GM23248 (cell line): ENCODE measurements at regions not wholly inside any gene's neighbourhood (a gene's known extent, or its start where the extent isn't known, plus 50 kb on each side); places are given as distances from the start of the nearest gene placed in this dataset.

Experiments used
- DNase-seq: peaks from one replicate; pipeline ENCODE4 v3.0.0-alpha.2; 2015
- H2AFZ ChIP-seq: fragments of 200-600 bp; sonication (generic); 2 replicates; pipeline ENCODE4 v1.6.1; 2016; ENCODE audit warnings: antibody characterized with exemption
- H3F3A ChIP-seq: fragments of 200-600 bp; sonication (generic); 2 replicates; pipeline ENCODE4 v1.6.1; 2016; ENCODE audit warnings: mild to moderate bottlenecking, antibody characterized with exemption, mixed run types; ENCODE audit not compliant: insufficient read depth
- H3K27ac ChIP-seq: fragments of 200-600 bp; sonication (generic); 2 replicates; pipeline ENCODE4 v1.5.1; 2016; ENCODE audit warnings: mild to moderate bottlenecking
- H3K27me3 ChIP-seq: fragments of 200-600 bp; sonication (generic); replicated peaks from 2 replicates; pipeline ENCODE4 v1.6.1; 2016; ENCODE audit warnings: mild to moderate bottlenecking; ENCODE audit not compliant: insufficient read depth
- H3K36me3 ChIP-seq: fragments of 200-600 bp; sonication (generic); 2 replicates; pipeline ENCODE4 v1.6.1; 2016; ENCODE audit warnings: low read depth, mild to moderate bottlenecking
- H3K4me1 ChIP-seq: fragments of 200-600 bp; sonication (generic); 2 replicates; pipeline ENCODE4 v1.6.1; 2016; ENCODE audit warnings: mild to moderate bottlenecking; ENCODE audit not compliant: insufficient read depth
- H3K4me2 ChIP-seq: fragments of 200-600 bp; sonication (generic); one replicate; pipeline ENCODE4 v1.6.1; 2016; ENCODE audit warnings: mild to moderate bottlenecking; ENCODE audit not compliant: unreplicated experiment
- H3K4me3 ChIP-seq: fragments of 200-600 bp; sonication (generic); 2 replicates; pipeline ENCODE4 v1.5.1; 2016; ENCODE audit warnings: mild to moderate bottlenecking
- H3K79me2 ChIP-seq: fragments of 200-600 bp; sonication (generic); 2 replicates; pipeline ENCODE4 v1.6.1; 2016; ENCODE audit warnings: mild to moderate bottlenecking; ENCODE audit not compliant: insufficient read depth
- H3K9ac ChIP-seq: fragments of 200-600 bp; sonication (generic); 2 replicates; pipeline ENCODE4 v1.6.1; 2016; ENCODE audit warnings: mild to moderate bottlenecking
- H3K9me2 ChIP-seq: fragments of 200-600 bp; sonication (generic); 2 replicates; pipeline ENCODE4 v1.6.1; 2016; ENCODE audit warnings: mixed run types, mild to moderate bottlenecking, moderate library complexity; ENCODE audit not compliant: insufficient read depth
- H3K9me3 ChIP-seq: fragments of 200-600 bp; sonication (generic); one replicate; pipeline ENCODE4 v1.6.1; 2017; ENCODE audit warnings: low read depth
- H4K20me1 ChIP-seq: fragments of 200-600 bp; sonication (generic); 2 replicates; pipeline ENCODE4 v1.6.0; 2016; ENCODE audit not compliant: insufficient read depth
- EZH2 ChIP-seq: fragments of 200-600 bp; sonication (generic); IDR thresholded peaks from 2 replicates; pipeline ENCODE4 v1.6.1; 2018; ENCODE audit warnings: antibody characterized with exemption, mild to moderate bottlenecking; ENCODE audit not compliant: insufficient read depth, poor library complexity, severe bottlenecking
- EZH2phosphoT487 ChIP-seq: fragments of 200-600 bp; sonication (generic); IDR thresholded peaks from 2 replicates; pipeline ENCODE4 v1.6.1; 2018; ENCODE audit warnings: antibody characterized with exemption, moderate library complexity, mild to moderate bottlenecking, low read depth; ENCODE audit not compliant: insufficient read depth
- WGBS, 2 experiments: methylation state at CpG; one replicate each; pipeline ENCODE4 v1.1.6; 2015 to 2017; ENCODE audit warnings: low lambda C conversion rate in 2 of 2, low coverage in 1 of 2; ENCODE audit errors: missing lambda C conversion rate in 2 of 2; 5-methylcytosine and 5-hydroxymethylcytosine counted together
- in situ Hi-C: fragments of 300-500 bp; cut with MboI; formaldehyde crosslinking; loops from 2 replicates; pipeline ENCODE4 v1.15.0; 2020

GRCh38 chr1:116835161-116835560, 74.6 kb upstream of the PTGFRN start:
- Histone ChIP-seq H3K4me1 (no peaks in the 10 kb centered on the region), H3K4me2 (no peak overlapping the region), H3K36me3 (no peaks in the 10 kb centered on the region), H4K20me1 (no peaks in the 10 kb centered on the region), H3K79me2 (no peaks in the 10 kb centered on the region), H3K27ac (no peak overlapping the region), H3K9me2 (no peaks in the 10 kb centered on the region), H3K4me3 (no peak overlapping the region), H3K9me3 (no peaks in the 10 kb centered on the region), H3K9ac (no peak overlapping the region), H3F3A (no peaks in the 10 kb centered on the region), H3K27me3 (peaks cover 31% of the 10 kb centered on the region), H2AFZ (no peak overlapping the region)
- no peak for DNase-seq
- in situ Hi-C loops: no loop called here
- WGBS, 2 experiments: 87 to 90% methylated on average over 4 of the region's 4 CpGs
- TF ChIP-seq EZH2phosphoT487 (no peak), EZH2 (no peak)

- Histone ChIP-seq H3F3A (no peaks in the 10 kb centered on the region), H3K36me3 (no peaks in the 10 kb centered on the region), H3K27me3 (peaks cover 31% of the 10 kb centered on the region), H4K20me1 (no peaks in the 10 kb centered on the region), H3K27ac (no peak overlapping the region), H3K9ac (no peak overlapping the region), H3K79me2 (no peaks in the 10 kb centered on the region), H3K4me3 (no peak overlapping the region), H3K9me2 (no peaks in the 10 kb centered on the region), H3K4me2 (no peak overlapping the region), H2AFZ (no peak overlapping the region), H3K9me3 (no peaks in the 10 kb centered on the region), H3K4me1 (no peaks in the 10 kb centered on the region)
- TF ChIP-seq EZH2phosphoT487 (no peak), EZH2 (no peak)
- in situ Hi-C loops: no loop called here
- 56% methylated on average over 1 of the region's 1 CpG for WGBS, 2 experiments
- DNase-seq: no peak
Measured at GRCh38 chr1:116836099-116836498, 73.6 kb upstream of the PTGFRN start.

- 46 to 52% methylated on average over 2 of the region's 2 CpGs for WGBS, 2 experiments
- Histone ChIP-seq H3K4me1 (no peaks in the 10 kb centered on the region), H3K27ac (no peak overlapping the region), H3K79me2 (no peaks in the 10 kb centered on the region), H3F3A (no peaks in the 10 kb centered on the region), H3K9me3 (no peaks in the 10 kb centered on the region), H4K20me1 (no peaks in the 10 kb centered on the region), H3K9me2 (no peaks in the 10 kb centered on the region), H3K4me2 (no peak overlapping the region), H3K27me3 (no peaks in the 10 kb centered on the region), H3K9ac (no peak overlapping the region), H2AFZ (no peak overlapping the region), H3K36me3 (no peaks in the 10 kb centered on the region), H3K4me3 (no peak overlapping the region)
- in situ Hi-C loops: no loop called here
- no peak for TF ChIP-seq EZH2
- TF ChIP-seq EZH2phosphoT487: no peak
- DNase-seq: no peak
Measured at GRCh38 chr1:116841569-116842344, 68.0 kb upstream of the PTGFRN start.

- whole genome bisulfite sequencing, 2 experiments: 66 to 68% methylated on average over 4 of the region's 4 CpGs
- TF ChIP-seq EZH2 (no peak), EZH2phosphoT487 (no peak)
Measured at GRCh38 chr1:116842654-116843053, 67.1 kb upstream of the PTGFRN start.

GRCh38 chr1:116844775-116845174, 64.9 kb upstream of the PTGFRN start:
- 94 to 100% methylated on average over 1 of the region's 1 CpG for WGBS, 2 experiments
- Histone ChIP-seq H3K9me3 (no peaks in the 10 kb centered on the region), H3K36me3 (no peaks in the 10 kb centered on the region), H3K4me3 (no peak overlapping the region), H3K4me2 (no peak overlapping the region), H4K20me1 (no peaks in the 10 kb centered on the region), H3K9ac (no peak overlapping the region), H3K9me2 (no peaks in the 10 kb centered on the region), H3K27me3 (no peaks in the 10 kb centered on the region), H3F3A (peaks cover 22% of the 10 kb centered on the region), H3K4me1 (peaks cover 25% of the 10 kb centered on the region), H2AFZ (no peak overlapping the region), H3K79me2 (no peaks in the 10 kb centered on the region), H3K27ac (no peak overlapping the region)
- DNase-seq: no peak
- no peak for TF ChIP-seq EZH2phosphoT487
- no peak for TF ChIP-seq EZH2
- in situ Hi-C loops: no loop called here

More at GRCh38 chr1:116842654-116843053, 67.1 kb upstream of the PTGFRN start:
- no peak overlapping the region for H2AFZ ChIP-seq
- no peak overlapping the region for H3K4me3 ChIP-seq
- H3K27ac ChIP-seq: no peak overlapping the region
- H3K27me3 ChIP-seq: no peaks in the 10 kb centered on the region
- no peaks in the 10 kb centered on the region for H4K20me1 ChIP-seq
- no peaks in the 10 kb centered on the region for H3K9me2 ChIP-seq
- no peaks in the 10 kb centered on the region for H3K9me3 ChIP-seq
- in situ Hi-C loops: no loop called here
- peaks cover under 1% of the 10 kb centered on the region for H3F3A ChIP-seq
- H3K36me3 ChIP-seq: no peaks in the 10 kb centered on the region
- H3K4me1 ChIP-seq: peaks cover 4% of the 10 kb centered on the region
- H3K4me2 ChIP-seq: no peak overlapping the region
- peak; percentile 35 for DNase-seq
- H3K9ac ChIP-seq: no peak overlapping the region
- no peaks in the 10 kb centered on the region for H3K79me2 ChIP-seq
